ENCODE measurements at regions not wholly inside any gene's neighbourhood (a gene's known extent, or its start where the extent isn't known, plus 50 kb on each side); places are given as distances from the start of the nearest gene placed in this dataset.
"Not testable (repeated sequence)": the region's sequence is repeated elsewhere in the genome, so short reads cannot be mapped to it uniquely, and the experiment has no call there.

DNA sequence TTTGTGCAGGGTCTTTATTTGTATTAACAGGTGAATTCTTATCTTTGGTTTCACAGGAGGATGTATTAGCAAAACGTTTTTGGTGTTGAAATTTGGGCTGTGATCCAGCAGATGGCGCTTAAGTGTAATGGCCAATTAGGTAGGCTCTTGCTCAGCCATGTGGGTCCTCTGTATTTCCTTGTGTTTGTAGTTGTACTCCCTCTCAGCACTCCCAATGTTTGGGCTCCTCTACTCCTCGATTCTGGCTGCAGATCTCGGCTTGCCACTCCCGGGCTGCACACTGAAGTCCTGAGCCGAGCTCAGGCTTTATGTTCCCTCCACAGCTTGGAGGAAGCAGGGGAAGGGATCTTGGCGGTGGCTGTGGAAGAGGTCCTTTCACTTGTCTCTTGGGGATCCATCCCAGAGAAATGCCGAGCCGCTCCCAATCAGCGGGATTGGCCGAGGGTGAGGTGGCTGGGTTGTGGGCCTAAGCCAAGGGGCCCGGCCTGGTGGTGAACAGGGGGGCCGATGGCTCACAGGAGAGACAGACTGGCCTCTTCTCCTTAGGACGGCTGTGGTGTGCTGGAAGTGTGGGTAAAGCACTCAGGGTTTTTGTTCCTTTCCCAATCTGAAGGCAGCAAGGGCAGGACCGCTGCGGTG, 133.7 kb downstream of the AEBP2 start:
- no peak for FAIRE-seq

- no peak for FAIRE-seq
These were observed 134.6 kb downstream of the AEBP2 start for GRCh38 chr12:19573866-19574265.

DNA sequence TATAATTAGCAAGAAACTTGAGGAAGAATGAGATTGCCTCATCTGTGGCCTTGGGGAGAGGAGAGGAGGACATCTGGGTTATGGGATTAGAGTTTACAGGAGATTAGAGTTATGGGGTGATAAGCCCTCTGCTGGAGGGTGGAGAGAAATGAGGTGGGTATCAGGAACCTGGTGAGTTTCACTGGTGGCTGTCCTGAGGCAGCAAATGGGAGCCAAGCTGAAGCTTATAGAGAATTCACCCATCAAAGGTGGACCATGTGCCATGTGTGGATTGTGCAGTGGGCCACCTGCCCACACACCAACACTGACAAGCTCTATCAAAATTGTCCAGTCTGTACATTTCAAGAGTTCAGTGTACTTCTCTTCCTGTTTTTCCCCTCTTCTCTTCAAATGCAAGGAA, 135.3 kb downstream of the AEBP2 start:
- FAIRE-seq, result no peak

GRCh38 chr12:19575337-19576243, 136.3 kb downstream of the AEBP2 start:
- FAIRE-seq, result no peak

DNA sequence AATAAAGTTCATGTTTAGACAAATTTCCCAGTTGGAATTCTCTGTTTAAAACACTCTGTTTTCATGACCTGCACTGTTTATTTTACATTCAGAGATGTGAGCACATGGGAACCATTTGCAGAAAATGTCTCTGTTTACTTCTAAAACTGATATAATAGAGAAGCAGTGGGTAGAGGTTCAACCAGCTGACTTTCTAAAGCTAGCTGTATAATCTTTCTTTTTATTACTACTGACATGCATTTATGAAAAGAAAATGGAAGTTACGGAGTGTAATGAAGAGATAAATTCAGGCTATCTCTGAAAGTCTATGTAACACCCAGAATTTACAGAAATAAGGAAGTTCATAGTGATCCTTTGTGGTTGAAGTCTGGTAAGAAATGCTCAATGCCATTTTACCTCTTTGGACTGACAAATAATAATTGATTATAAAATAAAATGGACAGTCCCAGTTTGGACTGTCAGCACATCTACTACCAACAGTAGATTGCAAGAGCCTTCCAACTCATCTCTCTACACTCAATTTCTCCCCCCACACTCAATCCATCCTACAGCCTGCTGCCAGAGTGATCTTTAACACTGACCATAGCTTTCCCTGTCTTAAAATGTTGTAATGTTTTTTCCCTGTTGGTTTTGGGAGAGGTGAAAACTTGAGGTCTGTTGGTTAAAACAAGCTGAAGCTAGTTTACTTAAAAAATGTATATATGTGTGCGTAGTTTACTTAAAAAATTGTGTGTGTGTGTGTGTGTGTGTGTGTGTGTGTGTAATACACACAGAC, 137.4 kb downstream of the AEBP2 start:
- FAIRE-seq, result no peak

- no peak for FAIRE-seq
These were observed 137.9 kb downstream of the AEBP2 start for GRCh38 chr12:19577281-19577530.

DNA sequence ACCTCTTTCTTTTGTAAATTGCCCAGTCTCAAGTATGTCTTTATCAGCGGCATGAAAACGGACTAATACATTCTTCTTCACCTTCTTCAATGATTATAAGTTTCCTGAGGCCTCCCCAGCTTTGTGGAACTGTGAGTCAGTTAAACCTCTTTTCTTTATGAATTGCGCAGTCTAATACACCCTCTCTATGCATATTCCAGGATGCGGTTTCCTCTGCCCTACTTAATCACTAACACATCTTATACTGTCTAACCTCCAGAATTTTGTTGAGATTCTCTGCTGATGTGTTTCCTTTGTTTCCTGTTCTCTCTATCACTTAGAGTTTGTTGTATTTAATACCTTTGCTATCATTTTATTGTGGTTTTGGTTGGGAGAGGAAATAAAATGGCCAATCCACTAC, 145.4 kb downstream of the AEBP2 start:
- no peak for FAIRE-seq

DNA sequence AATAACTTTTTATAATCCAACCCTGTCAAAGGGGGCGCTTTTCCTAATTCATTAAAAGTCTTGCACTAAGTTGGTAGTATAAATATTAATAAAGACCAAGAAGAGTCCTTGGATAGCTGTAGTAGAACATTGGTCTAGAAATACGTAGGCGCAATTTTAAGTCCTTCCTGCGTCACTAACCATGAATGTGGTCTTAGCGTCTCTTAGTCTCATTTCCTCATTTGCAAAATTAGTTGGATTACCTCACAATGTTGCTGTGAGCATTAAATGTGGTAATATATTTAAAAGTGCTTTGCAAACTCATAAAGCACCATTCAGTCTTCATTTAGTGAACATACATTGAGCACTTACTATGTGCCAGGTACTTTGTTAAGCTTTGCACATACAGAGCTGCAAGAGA, 149.7 kb downstream of the AEBP2 start:
- FAIRE-seq, result no peak

DNA sequence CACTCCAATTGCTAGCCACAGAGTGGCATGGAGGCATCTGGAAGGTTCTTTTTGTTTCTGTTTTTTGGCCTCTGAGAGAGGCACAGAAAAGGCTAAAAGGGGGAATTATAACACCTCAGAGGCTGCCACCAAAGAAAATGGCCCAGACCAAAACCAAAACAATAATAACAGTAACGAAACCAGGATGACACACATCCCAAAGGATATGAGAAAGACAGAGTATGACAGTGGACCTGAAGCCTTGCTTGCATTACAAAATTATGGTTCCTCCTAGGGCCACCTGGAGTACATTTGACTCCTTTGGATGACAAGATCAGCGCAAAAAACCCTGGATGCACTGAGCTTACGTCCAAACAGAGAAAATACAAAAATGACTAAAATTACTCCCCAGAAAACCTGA, 152.7 kb downstream of the AEBP2 start:
- FAIRE-seq, result no peak

DNA sequence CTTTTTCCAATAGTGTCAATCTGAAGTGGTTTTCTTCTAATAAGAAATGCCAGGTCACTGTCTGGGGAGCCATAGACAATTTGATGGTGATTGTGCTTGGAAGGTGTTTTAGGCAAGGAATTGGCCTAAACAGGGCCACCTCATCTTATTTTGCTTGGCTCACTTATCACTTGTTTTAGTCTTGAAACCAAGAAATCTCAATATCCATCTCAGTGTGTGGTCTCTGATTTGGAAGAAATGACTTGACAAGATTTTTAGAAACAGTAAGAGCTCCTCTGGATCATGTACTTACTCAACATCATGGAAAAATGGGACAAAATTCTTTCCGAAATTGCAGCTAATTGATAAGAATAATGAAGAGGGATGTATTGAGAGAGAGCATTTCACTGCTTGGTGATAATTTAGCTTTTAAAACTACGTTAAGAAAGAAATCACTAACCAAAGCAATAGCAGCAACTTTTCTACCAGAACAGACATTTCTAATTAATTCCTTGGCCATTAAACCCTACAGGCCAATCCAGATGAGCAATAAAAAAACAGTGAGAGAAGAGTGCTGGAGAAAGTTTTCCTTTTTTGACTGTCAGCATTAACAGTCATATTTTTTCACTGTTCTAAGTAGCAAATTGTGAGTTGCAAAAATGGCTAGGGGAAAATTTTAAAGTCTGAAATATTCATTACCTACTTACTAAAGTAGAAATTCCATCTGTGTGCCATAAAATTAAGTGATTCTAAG, 157.3 kb downstream of the AEBP2 start:
- no peak for FAIRE-seq

GRCh38 chr12:19597167-19598026, 158.1 kb downstream of the AEBP2 start:
- no peak for FAIRE-seq

GRCh38 chr12:19605720-19606119, 166.4 kb downstream of the AEBP2 start:
- no peak for FAIRE-seq

DNA sequence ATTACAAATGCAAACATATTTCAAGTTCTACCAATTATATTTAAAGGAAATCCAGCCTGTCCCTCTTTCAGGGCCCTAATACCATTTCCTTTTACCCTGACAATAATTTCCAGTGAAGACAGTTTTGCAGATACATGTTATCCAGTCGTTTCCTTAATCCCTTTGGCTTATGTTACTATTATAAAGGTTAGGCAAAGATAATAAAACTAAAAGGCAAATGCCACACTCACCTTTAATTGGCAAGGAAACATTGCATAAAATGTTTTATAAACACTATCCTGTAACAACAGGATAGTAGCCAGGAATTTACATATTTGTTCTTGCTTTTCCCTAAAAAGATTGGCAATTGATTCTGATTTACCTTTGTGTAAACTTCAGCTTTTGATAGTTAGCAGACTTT, 168.7 kb downstream of the AEBP2 start:
- FAIRE-seq, result no peak

- no peak for FAIRE-seq
These were observed 173.8 kb downstream of the AEBP2 start for GRCh38 chr12:19613051-19613535.

- FAIRE-seq, result no peak
These were observed 175.5 kb downstream of the AEBP2 start for GRCh38 chr12:19614601-19615383.

GRCh38 chr12:19615384-19615725, 176.1 kb downstream of the AEBP2 start:
- FAIRE-seq, result no peak

DNA sequence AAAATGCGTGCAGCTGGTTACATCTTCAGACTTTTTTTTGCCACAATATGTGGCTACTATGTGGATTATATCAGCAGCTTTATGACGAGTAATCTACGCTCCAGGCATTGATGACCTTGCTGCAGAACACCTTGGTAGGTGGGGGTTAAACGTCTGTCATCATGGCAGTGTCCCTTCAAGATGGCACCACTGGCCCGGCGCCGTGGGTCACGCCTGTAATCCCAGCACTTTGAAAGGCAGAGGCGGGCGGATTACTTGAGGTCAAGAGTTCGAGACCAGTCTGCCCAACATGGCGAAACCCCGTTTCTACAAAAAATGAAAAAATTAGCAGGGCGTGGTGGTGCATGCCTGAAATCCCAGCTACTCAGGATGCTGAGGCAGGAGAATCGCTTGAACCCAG, 177.5 kb downstream of the AEBP2 start:
- no peak for FAIRE-seq

GRCh38 chr12:19620222-19620621, 180.9 kb downstream of the AEBP2 start:
- FAIRE-seq, result no peak

DNA sequence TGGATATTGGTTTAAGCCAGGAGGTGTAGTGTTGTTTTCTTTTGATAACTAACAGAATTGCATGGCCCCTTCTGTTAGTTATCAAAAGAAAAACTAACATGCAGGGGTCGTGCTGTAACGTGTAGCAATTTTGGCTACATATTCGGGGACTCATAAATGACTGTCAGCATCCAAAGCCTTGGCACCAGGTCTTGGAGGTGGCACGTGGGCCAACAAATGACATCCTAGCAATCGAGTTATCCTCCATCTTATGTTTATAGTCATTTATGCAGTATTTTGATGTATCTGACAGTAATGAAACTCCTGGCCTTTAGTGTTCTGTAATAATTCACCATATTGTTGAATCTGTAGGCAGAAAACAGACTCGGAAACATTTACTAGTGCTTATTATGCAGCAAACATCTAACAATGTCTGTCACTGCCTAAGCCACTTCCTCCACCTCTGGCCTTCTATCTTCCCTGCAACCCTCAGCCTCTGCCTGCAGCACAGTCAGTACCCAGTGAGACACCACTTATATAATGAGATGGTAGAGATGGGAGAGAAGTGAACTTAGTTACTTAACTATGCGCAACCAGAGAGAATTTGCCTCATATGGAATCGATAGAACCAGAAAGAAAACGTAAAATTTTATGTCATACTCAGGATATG, 184.6 kb downstream of the AEBP2 start:
- no peak for FAIRE-seq

DNA sequence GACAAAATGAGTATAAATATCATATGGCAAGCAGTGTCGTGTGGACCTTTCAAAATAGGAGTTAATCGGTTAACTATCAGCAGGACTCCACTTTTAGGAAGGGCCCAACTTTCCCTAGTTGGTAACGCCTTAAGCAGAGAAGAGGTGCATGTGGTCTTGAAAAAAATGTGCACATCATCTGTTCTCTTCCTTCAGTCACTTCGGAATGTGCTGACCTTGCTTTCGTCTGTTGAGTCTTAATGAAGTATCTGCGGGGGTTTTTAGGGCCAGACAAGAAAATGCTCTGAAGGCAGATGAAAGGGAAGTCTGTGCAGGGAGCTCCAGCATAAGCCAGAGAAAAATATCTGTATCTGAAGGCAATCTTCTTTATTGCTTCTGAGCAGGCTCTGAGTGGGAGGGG, 185.2 kb downstream of the AEBP2 start:
- FAIRE-seq, result no peak

DNA sequence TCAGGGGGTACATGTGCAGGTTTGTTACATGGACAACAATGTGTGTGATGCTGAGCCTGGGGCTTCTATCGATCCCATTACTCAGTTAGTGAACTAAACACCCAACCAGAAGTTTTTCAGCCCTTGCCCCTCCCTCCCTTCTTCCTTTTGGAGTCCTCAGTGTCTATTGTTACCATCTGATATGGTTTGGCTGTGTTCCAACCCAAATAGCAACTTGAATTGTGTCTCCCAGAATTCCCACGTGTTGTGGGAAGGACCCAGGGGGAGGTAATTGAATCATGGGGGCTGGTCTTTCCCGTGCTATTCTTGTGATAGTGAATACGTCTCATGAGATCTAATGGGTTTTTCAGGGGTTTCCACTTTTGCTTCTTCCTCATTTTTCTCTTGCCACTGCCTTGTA, 186.3 kb downstream of the AEBP2 start:
- not testable (repeated sequence) for FAIRE-seq

Data from colon (tissue), 2 donors.